Liver (tissue), 3 donors: ENCODE measurements at regions not wholly inside any gene's neighbourhood (a gene's known extent, or its start where the extent isn't known, plus 50 kb on each side); places are given as distances from the start of the nearest gene placed in this dataset.

Experiments
- ATF3 ChIP-seq: IDR thresholded peaks from 2 replicates; pipeline ENCODE4 v1.6.1; 2016; ENCODE audit warnings: antibody characterized with exemption
- CTCF ChIP-seq: fragments of 150-350 bp; IDR thresholded peaks from 2 replicates; pipeline ENCODE4 v1.5.1; 2017; ENCODE audit warnings: improper control_type of control experiment, low read depth, low read length; ENCODE audit not compliant: missing input control
- EGR1 ChIP-seq, 2 donors: IDR thresholded peaks; 2 replicates each; pipeline ENCODE4 v1.6.1; 2016 to 2018; ENCODE audit warnings: antibody characterized with exemption in 2 of 2, low read depth in 2 of 2
- FOXA1 ChIP-seq: IDR thresholded peaks from 2 replicates; pipeline ENCODE4 v1.6.1; 2016; ENCODE audit warnings: antibody characterized with exemption
- GABPA ChIP-seq, 2 donors: IDR thresholded peaks in 1 of 2; conservative IDR thresholded peaks in 1 of 2; 2 replicates each; pipeline ENCODE4 v1.6.1; 2016; ENCODE audit warnings: antibody characterized with exemption in 2 of 2, mild to moderate bottlenecking in 1 of 2, moderate library complexity in 1 of 2
- JUND ChIP-seq, 2 donors: IDR thresholded peaks; 2 replicates each; pipeline ENCODE4 v1.6.1; 2016; ENCODE audit warnings: antibody characterized with exemption in 2 of 2
- MAX ChIP-seq: IDR thresholded peaks from 2 replicates; pipeline ENCODE4 v1.6.1; 2016; ENCODE audit warnings: antibody characterized with exemption
- RAD21 ChIP-seq, 2 donors: IDR thresholded peaks; 2 replicates each; pipeline ENCODE4 v1.6.1; 2016; ENCODE audit warnings: antibody characterized with exemption in 2 of 2, mild to moderate bottlenecking in 2 of 2
- REST ChIP-seq: IDR thresholded peaks from 2 replicates; pipeline ENCODE4 v1.6.1; 2016; ENCODE audit warnings: antibody characterized with exemption, mild to moderate bottlenecking
- RXRA ChIP-seq, 2 donors: IDR thresholded peaks; 2 replicates each; pipeline ENCODE4 v1.6.1; 2017 to 2018; ENCODE audit warnings: antibody characterized with exemption in 2 of 2, mild to moderate bottlenecking in 1 of 2
- TAF1 ChIP-seq: conservative IDR thresholded peaks from 2 replicates; pipeline ENCODE4 v1.6.1; 2016; ENCODE audit warnings: antibody characterized with exemption, mild to moderate bottlenecking
- ZBTB33 ChIP-seq: IDR thresholded peaks from 2 replicates; pipeline ENCODE4 v1.6.1; 2016; ENCODE audit warnings: antibody characterized with exemption
- donor health status: healthy.
- donor health status: healthy.

GRCh38 chr22:45096256-45096907, 67.3 kb upstream of the NUP50 start:
- TF ChIP-seq CTCF (peak; percentile 65), TAF1 (no peak), FOXA1 (no peak), MAX (no peak), ZBTB33 (no peak), EGR1 (IDR thresholded peaks at IDR 0.05; ENCODE audit: low read depth in 2 of 2) (no peak), RAD21 (IDR thresholded peaks at IDR 0.05) (peak; percentile 73 to 82), GABPA (IDR thresholded peaks at IDR 0.05 in 1 of 2, conservative IDR thresholded peaks at IDR 0.05 in 1 of 2) (no peak), REST (no peak), JUND (IDR thresholded peaks at IDR 0.05) (no peak), ATF3 (no peak), RXRA (IDR thresholded peaks at IDR 0.05) (no peak)
